ENCODE measurements at regions not wholly inside any gene's neighbourhood (a gene's known extent, or its start where the extent isn't known, plus 50 kb on each side); places are given as distances from the start of the nearest gene placed in this dataset.

GRCh38 chr17:77849239-77849638, 109.3 kb upstream of the TNRC6C start:
- DNase-seq, result no peak

- no peak for DNase-seq
Observed at GRCh38 chr17:77851921-77852320, 106.6 kb upstream of the TNRC6C start.

GRCh38 chr17:77852731-77853130, 105.8 kb upstream of the TNRC6C start:
- DNase-seq, result no peak

- DNase-seq, result no peak
Observed at GRCh38 chr17:77853191-77853977, 105.1 kb upstream of the TNRC6C start.

DNA sequence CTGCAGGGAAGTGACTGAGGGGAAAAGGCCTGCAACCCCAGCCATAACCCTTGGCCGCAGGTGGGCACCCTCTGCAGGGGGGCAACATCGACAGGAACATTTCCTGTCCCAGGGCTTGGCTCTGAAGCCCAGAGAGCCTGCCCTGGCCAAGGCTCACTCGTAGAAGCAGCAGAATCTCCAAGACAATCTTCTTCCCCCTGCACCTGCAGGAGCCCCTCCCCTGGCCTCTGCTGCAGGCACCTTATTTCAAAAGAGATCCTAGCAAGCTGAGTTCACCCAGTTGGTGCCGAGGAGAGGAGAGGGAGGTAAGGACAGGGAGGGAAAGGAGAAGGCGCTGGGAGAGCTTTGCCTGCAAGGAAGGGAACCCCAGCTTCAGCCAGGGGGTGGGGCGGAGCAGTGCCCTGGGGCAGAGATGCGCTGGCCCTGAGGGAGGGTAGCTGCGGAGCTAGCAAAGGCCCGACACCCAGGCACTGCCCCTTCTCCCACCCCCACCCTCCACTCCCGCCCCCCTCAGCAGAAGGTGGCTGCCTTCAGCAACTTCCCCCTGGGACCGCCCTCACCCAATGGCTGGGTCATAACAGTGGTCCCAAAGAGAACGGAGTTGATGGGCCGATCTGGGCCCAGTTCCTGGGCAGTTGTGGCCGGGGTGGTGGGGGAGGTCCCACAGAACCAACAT, 104.3 kb upstream of the TNRC6C start:
- DNase-seq, result no peak

DNA sequence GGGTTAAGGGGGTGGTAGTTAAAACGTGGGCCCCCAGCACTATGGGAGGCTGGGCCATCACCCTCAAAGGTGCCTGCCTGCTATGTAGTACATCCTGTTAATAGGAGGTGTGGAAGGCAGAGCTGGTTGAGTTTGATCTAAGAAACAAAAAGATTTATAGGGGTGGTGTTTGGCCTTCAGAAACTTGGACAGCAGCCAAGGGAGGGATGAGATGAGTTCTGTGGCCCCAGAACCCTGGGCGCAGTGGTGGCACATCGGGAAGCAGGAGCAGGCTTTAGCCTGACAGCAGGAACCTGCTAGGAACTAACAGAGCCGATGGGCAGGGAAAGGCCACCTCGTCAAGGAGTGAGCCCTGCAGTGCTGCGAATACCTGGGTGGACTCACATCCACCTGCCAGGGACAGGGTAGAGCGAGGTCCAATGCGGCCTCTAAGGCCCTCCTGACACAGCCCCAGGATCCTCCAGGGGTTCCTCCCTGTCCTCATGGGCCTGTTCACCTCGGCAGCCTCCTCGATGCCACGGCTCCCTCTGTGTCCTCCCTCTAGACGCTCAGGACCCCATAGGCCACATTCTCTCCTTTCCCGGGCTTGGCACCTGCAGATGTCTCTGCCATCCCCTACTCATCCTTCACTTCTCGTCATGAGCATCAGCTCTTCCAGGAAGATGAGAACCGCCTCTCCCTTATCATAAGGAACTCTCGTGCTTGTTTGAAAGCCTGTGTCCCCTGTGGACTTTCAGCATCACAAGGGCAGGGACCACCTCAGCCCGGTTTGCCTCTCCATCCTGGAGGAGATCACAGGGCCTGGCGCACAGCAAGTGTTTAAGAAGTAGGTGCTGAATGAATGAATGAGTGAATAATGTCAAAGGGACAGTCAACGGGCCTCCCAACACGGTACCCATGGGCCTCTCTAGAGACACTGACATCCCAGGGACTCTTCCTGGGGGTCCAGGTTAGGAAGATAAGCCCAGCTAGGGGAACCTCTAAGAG, 103.5 kb upstream of the TNRC6C start:
- no peak for DNase-seq

- no peak for DNase-seq
Observed at GRCh38 chr17:77856551-77857305, 101.8 kb upstream of the TNRC6C start.

- DNase-seq, result no peak
Observed at GRCh38 chr17:77857306-77857555, 101.3 kb upstream of the TNRC6C start.

- DNase-seq, result no peak
Observed at GRCh38 chr17:77857613-77858012, 100.9 kb upstream of the TNRC6C start.

- no peak for DNase-seq
Observed at GRCh38 chr17:77858291-77859034, 100.0 kb upstream of the TNRC6C start.

DNA sequence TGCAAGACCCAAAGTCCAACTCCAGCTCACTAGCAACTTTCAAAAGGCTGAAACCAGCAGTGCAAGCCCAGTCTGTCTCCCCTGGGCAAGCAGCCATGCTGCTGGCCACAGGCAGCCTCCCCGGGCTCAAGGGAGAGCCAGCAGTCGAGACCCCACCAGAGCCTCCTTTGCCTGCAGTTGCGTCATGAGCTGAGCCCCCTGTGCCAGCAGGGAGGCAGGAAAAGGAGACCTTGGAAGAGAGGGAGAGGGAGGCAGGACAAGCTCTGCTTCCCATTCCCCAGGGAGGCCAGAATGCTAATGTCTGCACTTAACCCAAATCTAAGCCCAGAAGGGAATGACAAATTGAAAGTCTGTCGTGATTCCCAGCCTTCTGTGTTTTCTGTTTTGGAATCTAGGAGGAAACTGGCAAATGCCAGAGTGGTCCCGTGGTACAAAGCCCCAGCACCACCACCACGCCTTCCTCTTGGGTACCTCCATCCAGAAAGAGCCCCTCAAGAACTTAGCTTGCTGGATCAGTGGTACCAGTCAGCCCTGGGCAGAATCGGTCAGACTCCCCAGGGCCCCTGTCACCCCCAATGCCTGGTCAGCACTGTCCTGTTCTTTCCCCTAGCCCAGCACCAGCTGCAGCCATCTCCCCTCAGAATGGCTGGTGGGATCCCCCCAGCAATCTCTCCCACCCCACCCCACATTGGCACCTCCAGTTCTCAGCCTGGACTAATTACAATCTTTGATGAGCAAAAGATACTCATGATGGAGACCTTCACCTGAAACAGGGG, 99.3 kb upstream of the TNRC6C start:
- no peak for DNase-seq

- DNase-seq, result no peak
Observed at GRCh38 chr17:77861133-77861695, 97.3 kb upstream of the TNRC6C start.

DNA sequence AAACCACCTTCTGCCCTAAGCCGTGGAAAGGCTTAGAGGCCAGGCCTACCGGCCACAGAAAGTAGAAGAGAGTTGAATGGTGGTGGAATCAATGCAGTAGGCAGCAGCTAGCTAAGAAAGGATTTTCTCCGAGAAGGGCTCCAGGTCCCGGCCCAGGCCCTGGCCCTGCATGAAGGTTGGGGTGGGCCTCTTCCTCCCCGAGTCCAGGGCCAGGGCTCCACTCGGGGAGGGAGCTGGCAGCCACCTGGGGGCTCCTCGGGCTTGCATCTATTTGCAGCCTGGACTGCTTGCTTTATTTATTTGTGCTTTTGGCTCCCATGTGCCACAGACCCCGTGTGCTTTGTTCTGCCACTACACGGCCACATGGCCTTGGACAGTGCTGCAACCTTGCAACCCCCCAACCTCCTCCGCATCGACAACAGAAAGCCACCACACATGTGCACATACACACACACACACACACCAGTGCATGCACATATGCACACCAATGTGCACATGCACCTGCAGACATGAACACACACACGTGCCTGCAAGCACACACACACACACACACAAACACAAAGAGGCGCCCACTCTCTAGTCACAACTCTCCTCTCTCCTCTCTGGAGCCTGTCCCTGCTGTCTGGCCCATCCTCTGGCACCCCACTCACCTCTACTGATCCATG, 96.4 kb upstream of the TNRC6C start:
- DNase-seq, result no peak

DNA sequence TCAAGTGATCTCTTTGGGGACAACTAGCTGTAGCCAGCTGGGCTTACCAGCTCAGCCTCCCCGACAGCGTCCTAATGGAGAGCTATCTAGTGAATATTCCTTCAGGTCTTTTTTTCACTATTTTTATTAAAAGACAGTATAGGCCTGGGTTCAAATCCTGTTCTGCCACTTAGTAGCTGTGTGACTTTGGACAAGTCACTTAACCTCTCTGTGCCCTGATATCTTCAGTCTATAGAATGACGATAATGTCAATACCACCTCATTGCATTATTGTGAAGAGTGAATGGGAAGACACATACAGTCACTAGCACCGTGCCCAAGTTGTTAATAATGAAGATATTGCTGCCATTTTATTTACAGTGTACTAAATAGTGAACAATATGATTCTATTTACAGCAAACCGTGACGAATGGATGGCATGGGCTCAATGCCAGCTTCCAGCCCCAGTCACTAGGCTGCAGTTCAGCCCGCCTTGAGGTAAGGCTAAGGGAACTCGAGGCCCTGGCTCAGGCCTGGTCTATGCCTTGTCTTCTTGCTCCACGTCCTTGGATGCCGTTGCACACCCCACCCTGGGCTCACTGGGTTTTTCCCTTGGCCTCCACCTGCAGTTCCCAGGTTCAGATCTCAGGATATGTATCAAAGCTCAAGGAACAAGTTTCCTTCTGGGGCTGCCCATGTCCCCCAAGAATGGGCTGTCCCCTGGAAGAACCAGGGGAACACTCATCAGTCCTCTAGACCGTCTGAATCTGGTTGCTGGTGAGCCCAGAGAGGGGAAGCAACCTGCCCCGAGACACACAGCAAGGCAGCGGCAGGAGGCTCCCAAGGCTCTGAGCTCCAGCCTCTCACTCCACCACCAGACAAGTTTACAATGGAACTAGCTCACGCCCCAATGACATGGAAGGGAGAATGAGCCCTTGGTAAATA, 95.4 kb upstream of the TNRC6C start:
- peak; percentile 31 for DNase-seq

DNA sequence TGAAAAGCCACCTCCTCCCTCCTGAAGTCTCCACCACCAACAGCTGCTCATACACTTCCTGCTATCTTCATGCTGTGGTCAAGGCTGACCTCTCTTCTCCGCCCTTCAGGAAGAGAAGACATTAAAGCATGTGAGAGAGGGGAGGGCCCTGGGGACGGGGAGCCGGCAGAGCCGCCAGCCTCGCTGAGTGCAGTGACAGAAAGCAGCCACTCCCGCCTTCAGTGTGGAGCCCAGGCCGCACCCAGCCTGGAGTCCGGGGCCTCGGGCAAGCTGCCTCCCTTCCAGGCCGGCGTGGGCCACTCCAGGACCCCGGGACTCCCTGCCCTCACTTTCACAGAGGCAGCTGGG, 94.7 kb upstream of the TNRC6C start:
- DNase-seq, result no peak

GRCh38 chr17:77864234-77865111, 94.0 kb upstream of the TNRC6C start:
- no peak for DNase-seq

DNA sequence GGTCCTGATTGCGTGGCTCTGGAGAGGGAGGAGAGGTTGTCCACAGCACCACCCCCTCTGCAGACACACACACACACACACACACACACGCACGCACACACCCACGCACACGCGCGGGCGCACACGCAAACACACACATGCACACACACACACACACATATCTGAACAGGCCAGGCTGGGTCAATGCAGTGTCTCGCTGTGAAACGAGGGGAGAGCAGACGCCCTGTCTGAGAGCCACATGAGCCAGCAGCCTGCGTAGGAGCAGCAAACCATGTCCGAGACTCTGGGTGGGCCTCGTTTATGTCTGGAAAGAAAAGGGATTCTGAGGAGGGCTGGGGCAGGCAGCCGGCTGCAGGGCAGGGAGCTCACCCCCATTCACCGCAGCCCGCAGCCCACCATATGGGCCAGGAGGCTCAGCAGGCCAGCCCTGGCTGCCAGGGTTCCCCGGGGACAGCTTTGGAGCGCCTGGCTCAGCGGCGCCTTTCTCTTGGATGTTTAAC, 93.3 kb upstream of the TNRC6C start:
- DNase-seq, result peak; percentile 80

GRCh38 chr17:77865716-77866115, 92.8 kb upstream of the TNRC6C start:
- DNase-seq, result no peak

Measured in NCI-H1694 (cell line).